ENCODE measurements at regions not wholly inside any gene's neighbourhood (a gene's known extent, or its start where the extent isn't known, plus 50 kb on each side); places are given as distances from the start of the nearest gene placed in this dataset.

DNA sequence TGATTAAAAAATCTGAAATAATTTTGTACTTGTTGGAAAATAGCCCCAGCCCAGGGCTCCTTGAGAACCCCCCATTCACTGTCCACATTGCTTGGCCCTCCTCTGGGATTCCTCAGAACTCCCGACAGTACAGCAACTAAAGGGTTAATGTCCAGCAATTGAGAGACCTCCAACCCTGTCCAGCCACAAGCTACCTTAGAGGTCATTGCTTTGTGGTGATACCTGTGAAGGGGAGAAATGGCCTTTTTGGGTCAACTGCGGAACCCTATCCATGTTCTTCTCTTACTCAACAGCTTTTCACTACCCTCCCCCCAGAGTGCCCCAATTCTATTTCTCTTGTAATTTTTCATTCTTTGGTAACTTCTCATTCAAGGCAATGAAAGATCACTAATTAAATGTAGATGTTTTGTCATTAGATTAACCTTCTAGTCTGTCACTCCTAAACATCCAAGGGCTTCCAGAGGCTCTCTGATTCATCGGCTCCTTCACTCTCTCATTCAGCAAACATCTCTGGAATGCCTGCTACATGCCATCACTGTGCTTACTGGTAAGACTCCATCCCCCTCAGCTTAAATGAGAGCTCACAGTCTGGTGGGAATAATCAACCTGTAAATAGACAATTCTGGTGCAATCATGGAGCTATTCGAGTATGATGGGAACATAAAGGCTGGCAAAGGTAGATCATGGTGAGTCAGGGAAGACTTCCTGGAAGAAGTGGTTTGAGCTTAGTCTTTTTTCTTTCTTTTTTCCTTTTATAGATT is 241.4 kb upstream of the PGRMC2 start:
- DNase-seq (ENCODE audit: low read depth in 2 of 2) = no peak

DNA sequence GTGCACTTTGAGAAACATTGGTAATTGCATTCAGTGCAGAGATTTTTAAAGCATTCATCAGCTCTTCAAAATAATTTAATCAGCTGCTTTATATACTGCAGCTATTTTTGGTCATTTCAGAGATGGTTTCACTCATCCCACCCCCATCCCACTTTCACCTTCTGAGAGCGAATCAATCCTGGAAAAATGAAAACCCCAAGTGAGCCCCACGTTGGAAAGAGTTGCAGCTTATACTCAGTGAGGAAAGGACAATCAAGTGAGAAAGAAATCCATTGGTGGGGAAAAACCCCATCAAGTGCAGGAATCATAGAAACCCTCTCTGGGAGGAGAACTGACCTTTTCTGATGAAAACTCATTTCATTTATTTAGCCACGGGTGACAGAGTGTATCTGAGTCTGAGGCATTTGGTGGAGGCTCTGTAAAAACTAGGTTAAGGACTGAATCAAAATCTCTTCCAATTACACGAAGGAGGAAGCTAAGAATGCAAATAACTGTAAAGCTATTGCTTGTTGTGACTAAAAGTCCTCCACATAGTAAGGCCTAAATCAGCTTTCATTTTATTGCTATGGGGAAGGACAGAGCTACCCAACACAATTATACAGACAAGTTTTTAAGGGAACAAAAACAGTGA is 240.4 kb upstream of the PGRMC2 start:
- DNase-seq (ENCODE audit: low read depth in 2 of 2) = no peak

DNA sequence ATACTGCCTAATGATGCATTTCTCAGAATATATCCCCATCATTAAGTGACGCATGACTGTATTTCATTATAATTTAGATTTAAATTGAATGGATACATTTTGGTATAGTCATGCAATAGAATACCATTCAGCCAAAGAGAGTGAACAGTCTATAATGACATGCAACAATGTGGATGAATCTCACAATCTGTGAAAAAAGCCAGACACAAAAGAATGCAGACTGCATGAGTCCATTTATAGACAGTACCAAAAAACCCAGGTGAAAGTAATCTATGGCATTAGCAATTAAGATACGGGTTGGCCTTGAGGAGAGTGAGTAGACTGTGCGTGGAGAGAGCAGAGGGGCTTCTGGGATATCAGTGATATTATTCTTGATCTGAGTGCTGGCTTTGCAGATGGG is 239.7 kb upstream of the PGRMC2 start:
- DNase-seq (ENCODE audit: low read depth in 2 of 2) = no peak

DNA sequence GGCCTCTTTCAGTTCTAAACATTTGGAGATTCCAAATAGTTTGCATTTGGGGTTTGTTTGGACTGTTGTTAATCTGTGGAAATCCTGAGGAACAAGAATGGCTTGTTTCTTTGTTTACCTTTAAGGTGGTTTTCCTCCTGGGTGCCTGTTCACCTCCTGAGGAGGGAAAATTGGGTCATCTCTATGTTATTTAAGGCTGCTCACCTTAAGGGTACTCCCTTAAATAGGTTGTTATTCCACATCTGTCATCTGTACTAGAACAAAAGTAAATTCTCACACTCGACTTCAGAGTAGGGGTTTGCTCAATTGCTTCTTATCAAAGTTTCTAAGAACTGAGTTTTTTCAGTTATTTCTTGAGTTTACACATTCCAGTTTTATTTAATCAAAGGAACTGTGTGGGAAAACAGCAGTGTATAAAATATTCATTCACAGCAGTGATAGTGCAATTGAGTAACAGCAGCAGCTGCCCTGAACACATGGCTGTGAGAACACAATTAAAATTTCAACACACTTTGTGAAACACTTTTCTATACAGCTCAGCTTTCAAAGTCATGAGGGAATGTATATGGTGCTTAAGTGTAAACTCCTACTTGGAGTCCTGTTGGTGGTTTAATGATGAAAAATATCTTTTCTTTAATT is 238.5 kb upstream of the PGRMC2 start:
- DNase-seq (ENCODE audit: low read depth in 2 of 2) = no peak

DNA sequence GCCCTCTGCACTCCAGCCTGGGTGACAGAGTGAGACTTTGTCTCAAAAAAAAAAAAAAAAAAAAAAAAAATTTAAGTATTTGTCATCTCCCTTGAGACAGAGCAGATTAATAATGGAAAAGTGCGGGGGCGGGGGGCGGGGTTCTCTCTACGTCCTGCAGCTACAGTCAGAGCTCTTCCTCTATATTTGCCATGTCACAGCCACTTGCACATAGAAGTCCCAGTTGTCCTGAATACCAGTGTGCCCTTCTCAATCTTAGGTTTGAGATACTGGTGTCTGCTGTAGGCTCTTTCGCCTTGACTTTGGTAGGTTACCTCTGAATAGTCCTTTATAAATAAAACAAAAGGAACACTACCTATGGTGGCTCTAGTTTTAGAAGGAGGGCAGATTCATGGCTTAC is 237.8 kb upstream of the PGRMC2 start:
- DNase-seq (ENCODE audit: low read depth in 2 of 2) = no peak

DNA sequence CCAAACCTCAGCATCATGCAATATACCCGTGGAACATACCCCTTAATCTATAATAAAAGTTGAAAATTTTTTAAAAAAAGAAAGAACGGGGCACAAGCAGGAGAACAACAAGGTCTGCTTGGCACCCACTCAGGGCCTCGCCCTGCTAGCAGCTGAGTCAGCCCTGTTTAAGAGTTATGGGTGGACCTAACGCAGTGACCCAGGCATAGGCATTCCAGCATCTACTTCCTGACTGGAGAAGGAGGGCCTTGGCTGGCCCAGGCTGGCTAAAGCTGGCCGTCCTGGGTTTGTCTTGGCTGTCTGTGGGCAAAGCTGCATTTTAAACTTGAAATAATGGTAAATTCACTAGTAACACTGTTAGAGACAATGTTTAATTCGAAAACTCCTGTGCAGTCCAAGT is 236.7 kb upstream of the PGRMC2 start:
- DNase-seq (ENCODE audit: low read depth in 2 of 2) = no peak

DNA sequence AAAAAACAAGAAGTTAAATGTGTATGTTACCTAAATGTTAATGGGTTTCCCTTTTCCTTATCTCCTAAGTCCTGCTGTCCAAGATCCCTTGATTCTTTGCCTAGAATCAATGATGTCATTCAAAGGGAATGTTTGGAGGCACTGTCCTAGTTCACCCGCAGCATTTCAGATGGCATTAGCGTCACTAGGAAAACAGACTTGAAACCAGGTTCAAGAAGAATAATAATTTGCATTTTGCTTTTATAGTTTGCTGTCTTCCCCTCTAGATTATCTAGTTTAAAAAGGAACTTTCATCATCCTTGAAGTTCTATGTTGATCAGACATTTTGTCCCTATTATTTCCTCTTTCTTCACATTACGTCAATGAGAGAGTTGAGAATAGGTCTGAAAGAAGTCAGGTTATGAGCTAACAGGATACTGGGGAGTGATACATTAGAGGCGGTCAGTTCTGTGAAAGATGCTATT is 234.1 kb upstream of the PGRMC2 start:
- DNase-seq (ENCODE audit: low read depth in 2 of 2) = no peak

DNA sequence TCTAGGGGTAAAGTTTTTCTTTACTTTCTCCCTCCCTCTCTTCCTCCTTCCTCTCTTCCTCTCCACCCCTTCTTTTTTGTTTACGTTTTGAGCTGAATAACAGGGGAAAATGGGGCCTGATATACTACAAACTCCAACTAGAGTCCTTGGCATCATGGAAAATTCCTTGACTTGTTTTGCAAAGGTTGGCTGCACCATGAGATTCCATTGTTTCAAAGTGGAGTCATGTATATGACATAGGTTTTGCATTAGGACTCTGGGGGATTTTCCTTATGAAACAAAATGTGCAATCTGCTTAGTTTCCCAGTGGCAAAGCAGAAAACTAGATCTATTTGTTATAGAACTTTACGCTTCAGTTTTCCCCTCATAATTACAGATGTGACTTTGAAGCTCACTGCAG is 233.5 kb upstream of the PGRMC2 start:
- no peak for DNase-seq (ENCODE audit: low read depth in 2 of 2)

DNA sequence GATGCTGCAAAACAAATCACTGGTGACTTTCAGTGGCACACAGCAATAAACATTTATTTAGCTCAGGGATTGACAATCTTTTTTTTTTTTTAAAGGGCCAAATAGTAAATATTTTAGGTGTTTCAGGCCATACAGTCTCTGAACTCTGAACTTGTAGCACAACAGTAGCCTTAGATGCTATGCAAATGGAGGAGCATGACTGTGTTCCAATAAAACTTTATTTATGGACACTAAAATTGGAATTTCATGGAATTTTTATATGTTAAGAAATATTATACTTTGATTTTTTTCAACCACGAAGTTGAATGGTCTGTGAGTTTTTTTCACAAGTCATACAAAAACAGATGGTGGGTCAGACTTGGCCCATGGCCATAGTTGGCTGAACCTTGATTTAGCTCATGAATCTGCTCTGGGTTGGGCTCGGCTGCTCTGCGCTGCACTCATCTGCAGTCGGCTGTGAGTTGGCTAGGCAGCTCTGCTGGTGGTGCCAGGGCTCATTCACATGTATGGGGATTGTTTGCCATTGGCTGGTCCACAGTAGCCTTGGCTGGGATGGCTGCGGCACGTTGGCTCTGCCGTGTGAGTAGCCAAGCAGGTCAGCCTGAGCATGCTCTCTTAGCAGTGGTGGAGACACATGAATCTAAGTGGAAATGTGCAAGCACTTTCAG is 231.7 kb upstream of the PGRMC2 start:
- no peak for DNase-seq (ENCODE audit: low read depth in 2 of 2)

DNA sequence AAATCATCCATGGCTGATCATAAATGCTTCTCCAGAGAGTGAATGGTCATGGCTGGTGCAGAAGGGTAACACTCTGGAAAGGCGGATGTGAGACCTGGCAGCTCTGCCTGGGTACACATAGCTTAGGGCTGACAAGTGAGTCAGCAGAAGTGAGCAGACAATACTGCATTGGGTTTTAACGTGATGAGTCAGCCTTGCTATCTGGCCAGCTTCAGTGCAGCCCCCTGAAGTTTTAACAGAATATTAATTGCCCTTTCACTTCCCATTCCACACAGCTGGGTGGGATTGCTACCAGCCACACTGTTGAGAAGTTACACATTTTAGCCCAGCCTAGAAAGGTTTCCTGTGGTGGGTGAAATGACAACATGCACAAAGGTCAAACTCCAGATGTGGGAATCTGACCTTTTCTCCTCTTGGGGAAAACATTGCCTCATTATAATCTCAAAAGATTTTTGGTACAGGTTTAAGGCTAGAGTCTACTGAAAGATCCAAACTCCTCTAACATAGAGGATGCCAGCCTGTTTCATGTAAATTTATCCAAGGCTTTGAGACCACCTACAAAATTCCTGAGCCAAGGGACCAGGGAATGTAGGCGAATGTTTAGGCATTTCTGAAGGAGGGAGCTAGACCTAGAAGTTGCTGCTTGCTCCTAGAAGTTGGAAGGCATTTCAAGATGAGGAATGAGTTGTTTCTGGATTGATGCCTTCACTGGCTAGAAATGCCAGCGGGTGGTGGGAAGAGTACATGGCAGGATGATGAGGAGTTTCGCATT is 230.3 kb upstream of the PGRMC2 start:
- DNase-seq (ENCODE audit: low read depth in 2 of 2) = peak in 1 of 2 donors; percentile 5

DNA sequence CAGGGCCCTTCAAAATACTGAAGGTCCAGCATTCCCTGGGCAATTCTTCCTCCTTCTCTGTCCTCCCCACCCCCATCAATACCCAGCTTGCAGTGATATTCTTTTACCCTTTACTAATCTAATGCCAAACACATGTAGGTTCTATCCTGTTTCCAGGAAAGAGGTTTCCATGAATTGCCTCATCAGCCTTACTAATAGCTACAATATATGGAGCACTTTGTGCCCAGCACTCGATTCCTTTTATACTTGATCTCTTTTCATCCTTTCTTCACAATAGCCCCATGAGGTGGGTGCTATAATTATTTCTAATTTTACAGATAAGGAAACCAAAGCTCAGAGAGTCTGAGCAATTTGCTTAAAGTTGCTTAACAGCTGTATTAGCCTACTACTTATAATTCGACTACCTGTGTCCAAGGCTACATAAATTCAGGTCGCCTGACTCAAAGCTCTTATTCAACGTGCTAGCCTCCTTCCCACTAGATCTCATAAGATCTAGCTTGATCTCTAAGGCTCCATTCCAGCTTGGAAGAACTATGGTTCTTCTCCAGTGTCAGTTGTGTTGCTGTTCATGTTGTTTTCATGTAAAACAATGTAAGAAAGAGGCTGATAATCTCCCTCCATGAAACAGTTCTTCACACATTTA is 229.6 kb upstream of the PGRMC2 start:
- no peak for DNase-seq (ENCODE audit: low read depth in 2 of 2)

DNA sequence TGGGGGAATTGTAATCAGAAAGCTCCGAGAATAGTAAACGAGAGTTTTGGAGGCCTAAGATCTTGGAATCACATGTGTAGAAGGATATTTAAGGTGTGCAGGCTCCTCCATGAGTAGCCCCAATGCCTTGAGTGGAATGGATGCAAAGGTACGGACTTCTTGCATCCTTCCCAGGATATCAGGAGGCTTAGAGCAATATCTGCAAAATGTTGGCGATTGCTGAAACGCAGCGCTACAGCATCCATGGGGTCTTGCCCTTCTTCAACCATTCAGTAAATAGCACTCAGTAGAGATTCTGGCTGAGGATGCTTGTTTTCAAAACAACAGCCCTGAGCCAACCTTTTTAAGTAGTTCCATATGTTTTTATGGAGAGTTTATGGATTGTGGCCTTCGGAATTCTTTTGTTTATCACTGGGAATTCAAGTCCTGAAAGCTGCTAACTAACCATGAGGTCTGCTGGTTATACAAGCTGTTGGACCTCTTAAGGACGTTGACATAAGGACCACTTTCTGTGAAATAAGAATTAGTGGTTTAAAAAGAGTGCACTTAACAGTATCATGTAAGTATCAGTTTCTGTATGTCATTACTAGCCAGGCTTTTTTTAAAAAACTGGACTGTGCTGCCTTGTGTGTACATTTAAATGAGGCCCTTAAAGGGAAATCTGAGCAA is 228.8 kb upstream of the PGRMC2 start:
- no peak for DNase-seq (ENCODE audit: low read depth in 2 of 2)

DNA sequence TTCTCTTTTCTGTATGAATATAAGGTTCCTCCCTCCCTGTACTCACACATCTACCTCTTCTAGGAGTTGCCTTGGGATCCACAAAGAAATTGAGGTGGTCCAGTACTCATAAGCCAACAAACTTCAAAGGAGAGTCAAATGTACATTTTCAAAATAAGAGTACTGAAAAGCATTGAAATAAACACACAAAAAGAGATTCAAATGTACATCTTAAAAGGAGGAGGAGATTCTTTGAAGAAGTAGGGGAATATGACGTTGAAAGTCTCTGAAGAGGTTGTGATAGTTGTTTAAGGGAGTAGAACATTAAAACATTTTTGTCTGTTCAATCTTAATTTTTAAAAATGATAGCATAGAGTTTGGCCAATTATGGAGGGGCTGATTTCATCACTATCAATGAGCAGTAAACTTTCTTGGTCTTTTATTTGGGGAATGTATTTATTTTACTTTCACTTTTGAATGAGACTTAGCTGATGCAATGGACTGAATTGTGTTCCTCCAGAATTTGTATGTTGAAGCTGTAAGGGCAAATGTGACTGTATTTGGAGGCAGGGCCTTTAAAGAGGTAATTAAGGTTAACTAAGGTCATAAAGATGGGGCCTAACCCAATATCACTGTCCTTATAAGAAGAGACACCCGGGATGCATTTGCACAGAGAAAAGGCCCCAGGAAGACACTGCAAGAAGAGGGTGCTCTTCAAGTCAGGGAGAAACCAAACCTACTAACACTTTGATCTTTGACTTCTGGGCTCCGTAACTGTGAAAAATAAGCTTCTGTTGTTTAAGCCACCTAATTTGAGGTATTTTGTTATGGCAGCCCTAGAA is 226.3 kb upstream of the PGRMC2 start:
- no peak for DNase-seq (ENCODE audit: low read depth in 2 of 2)

DNA sequence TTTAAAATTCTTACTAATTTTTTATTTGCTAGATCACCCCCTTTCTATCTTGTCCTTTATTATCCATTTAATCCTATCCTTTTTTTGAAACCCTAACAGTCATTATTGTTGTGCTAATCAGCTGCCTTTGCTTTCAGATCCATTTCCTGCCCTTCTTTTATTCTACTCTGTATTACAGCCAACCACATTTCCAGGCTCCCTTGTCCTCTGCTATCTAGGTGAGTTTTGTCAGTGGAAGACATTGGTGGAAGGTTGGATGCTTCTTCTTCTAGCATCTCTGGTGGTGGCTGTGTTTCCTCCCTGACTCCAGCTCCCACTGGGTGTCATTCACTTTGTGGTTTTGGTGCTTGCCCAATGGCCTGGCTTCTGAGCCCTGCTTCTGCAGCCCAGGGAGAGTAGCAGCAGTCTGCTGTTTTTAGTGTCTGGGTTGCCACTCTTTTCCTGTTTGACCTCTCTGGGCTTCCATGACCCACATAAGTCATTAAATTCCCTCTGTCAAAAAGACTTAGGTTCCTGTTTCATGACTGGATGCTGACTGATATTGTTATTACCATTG is 225.2 kb upstream of the PGRMC2 start:
- DNase-seq (ENCODE audit: low read depth in 2 of 2) = no peak

DNA sequence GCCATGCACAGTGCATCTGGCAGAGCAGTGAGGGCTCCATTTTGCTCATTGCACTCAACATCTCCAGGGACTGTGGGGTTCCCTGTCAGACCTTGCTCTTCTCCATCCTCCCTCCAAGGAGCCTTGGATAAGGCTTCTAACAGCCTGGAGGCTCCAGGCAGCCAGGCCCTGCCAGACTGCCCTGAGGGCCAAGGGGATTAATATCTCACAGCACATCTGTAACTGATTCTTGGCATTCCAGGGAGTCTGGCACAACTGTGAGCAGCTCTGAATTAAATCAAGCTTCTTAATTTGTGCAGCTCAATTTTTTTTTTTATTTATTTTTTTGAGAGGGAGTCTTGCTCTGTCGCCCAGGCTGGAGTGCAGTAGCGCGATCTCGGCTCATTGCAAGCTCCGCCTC is 224.5 kb upstream of the PGRMC2 start:
- no peak for DNase-seq (ENCODE audit: low read depth in 2 of 2)

DNA sequence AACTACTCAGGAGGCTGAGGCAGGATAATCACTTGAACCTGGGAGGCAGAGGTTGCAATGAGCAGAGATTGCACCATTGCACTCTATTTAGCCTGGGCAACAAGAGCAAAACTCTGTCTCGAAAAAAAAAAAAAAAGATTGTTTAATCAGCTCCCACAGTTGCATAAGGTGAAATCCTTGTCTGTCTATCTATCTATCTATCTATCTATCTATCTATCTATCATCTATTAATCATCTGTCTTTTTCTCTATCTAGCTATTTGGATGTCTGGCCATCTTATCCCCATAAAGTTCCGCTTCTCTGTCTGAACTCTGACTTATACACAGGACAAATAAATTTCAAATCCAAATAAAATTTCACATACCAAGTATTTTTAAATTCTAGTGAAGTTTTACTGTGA is 223.2 kb upstream of the PGRMC2 start:
- DNase-seq (ENCODE audit: low read depth in 2 of 2) = no peak

DNA sequence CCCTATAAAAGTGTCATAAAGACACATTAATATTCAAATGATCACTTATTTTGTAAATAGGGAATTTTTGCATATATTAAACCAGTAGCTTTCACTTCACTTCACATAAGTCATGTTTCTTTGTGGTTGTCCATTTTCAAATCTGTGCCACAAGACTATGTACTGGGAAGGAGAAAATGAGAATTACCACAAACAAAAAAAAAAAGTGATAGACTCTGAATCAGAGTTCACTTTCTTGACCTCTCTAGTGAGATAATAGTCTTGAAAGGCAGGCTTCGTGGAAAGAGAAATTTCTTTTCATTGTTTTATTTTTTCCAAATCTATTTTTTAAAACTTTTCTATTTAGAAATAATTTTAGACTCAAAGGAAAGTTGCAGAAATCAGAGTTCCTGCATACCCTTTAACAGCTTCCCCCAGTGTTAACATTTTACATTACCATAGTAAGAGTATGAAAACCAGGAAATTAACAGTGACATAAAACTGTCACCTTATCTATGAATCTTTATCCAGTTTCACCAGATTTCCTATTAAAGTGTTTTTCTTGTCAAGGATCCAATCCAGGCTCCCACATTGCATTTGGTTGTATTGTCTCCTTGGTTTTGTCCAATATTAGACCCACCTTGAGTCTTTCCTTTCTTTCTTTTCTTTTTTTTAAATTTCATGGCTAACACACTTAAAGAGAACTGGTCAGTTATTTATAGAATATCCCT is 215.4 kb upstream of the PGRMC2 start:
- no peak for DNase-seq (ENCODE audit: low read depth in 2 of 2)

DNA sequence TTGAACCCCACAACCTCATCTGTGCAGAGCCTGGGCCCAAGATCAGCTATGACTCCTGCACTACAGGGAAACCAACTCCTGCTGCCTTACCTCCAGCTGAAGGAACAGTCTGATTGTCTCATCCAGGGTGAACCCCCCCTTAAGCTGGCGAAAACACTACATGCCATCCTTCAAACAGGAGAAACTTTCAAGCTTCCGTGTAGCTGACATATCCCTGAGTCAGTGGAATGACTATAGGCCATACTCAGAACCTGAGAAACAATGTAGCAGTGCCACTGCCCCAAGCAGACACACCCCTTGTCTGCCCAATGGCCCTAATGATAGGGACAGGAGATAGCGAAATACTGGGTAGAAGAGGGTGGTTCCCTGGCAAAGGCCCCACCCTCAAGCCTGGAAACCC is 213.6 kb upstream of the PGRMC2 start:
- no peak for DNase-seq (ENCODE audit: low read depth in 2 of 2)
